ENCODE measurements at regions not wholly inside any gene's neighbourhood (a gene's known extent, or its start where the extent isn't known, plus 50 kb on each side); places are given as distances from the start of the nearest gene placed in this dataset.

DNA sequence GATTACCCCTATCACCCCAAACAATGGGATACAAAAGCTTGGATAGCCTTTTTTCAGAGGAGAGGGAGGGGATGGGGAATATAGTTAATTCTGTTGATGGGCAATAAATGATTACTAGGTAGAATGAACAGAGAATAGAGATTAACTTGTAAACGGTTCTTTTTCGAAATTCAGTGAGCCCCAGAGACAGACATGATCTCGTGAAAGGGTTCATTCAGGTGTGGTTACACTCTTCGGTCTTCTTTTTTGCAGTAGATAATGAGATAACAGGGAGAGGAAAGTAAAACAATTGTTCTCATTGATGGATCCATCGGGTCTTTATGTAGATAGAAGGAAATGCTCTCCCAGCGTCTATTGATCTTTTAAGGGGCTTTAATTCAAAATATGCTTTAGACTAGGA lies 69.3 kb upstream of the RASSF8 start:
- TF ChIP-seq, protein P1, sequence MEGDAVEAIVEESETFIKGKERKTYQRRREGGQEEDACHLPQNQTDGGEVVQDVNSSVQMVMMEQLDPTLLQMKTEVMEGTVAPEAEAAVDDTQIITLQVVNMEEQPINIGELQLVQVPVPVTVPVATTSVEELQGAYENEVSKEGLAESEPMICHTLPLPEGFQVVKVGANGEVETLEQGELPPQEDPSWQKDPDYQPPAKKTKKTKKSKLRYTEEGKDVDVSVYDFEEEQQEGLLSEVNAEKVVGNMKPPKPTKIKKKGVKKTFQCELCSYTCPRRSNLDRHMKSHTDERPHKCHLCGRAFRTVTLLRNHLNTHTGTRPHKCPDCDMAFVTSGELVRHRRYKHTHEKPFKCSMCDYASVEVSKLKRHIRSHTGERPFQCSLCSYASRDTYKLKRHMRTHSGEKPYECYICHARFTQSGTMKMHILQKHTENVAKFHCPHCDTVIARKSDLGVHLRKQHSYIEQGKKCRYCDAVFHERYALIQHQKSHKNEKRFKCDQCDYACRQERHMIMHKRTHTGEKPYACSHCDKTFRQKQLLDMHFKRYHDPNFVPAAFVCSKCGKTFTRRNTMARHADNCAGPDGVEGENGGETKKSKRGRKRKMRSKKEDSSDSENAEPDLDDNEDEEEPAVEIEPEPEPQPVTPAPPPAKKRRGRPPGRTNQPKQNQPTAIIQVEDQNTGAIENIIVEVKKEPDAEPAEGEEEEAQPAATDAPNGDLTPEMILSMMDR (IDR thresholded peaks at IDR 0.05): no peak
- TF ChIP-seq POLR2AphosphoS5 (IDR thresholded peaks at IDR 0.05; ENCODE audit: insufficient read depth in 1 of 2, low read depth in 1 of 2): no peak
